ENCODE measurements at regions not wholly inside any gene's neighbourhood (a gene's known extent, or its start where the extent isn't known, plus 50 kb on each side); places are given as distances from the start of the nearest gene placed in this dataset.

DNA sequence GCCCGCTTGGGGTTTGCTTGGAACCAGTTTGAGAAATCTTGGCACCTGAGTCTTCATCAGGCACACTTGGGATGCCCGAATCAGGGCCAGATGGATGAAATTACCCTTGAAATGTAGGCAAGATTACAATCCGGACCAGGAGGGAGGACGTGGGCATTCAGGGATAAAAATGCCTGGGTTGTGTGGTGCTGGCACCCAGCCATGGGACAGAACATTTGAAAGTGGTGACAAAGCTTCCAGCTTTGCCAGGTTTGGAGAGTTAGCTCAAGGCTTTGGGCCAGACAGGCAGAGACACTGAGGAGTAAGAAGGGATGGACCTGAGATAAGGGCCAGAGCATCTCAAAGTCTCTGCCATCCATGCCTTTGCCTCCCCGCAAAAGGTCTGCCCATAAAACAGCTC lies 182.2 kb downstream of the TTC32 start:
- H3K4me3 ChIP-seq (ENCODE audit: low read depth, low read length) = no peak overlapping the region
- no peak for DNase-seq (ENCODE audit: low read depth)
- TF ChIP-seq, protein P1, sequence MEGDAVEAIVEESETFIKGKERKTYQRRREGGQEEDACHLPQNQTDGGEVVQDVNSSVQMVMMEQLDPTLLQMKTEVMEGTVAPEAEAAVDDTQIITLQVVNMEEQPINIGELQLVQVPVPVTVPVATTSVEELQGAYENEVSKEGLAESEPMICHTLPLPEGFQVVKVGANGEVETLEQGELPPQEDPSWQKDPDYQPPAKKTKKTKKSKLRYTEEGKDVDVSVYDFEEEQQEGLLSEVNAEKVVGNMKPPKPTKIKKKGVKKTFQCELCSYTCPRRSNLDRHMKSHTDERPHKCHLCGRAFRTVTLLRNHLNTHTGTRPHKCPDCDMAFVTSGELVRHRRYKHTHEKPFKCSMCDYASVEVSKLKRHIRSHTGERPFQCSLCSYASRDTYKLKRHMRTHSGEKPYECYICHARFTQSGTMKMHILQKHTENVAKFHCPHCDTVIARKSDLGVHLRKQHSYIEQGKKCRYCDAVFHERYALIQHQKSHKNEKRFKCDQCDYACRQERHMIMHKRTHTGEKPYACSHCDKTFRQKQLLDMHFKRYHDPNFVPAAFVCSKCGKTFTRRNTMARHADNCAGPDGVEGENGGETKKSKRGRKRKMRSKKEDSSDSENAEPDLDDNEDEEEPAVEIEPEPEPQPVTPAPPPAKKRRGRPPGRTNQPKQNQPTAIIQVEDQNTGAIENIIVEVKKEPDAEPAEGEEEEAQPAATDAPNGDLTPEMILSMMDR (conservative IDR thresholded peaks at IDR 0.05; ENCODE audit: low read depth, low read length) = no peak

DNA sequence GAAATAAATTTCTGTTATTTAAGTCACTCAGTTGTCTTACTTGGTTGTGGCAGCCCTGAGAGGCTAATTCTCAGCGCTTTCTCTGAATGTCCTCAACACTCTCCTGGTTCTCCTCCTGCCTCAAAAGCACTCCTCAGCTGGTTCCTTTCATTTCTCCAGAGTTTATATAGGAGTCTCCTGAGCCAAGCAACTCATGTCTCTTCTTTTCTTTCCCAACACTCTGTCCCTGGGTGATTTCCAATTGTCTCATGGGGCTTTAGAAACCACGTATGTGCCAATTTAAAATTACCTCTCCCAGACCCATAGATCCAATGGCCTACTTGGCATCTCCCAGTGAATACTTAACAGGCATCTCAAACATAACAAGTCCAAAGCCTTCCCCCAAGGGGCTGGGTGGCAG lies 184.3 kb downstream of the TTC32 start:
- TF ChIP-seq, protein P1 (conservative IDR thresholded peaks at IDR 0.05; ENCODE audit: low read depth, low read length) = no peak
- no peak for DNase-seq (ENCODE audit: low read depth)
- H3K4me3 ChIP-seq (ENCODE audit: low read depth, low read length) = no peak overlapping the region

DNA sequence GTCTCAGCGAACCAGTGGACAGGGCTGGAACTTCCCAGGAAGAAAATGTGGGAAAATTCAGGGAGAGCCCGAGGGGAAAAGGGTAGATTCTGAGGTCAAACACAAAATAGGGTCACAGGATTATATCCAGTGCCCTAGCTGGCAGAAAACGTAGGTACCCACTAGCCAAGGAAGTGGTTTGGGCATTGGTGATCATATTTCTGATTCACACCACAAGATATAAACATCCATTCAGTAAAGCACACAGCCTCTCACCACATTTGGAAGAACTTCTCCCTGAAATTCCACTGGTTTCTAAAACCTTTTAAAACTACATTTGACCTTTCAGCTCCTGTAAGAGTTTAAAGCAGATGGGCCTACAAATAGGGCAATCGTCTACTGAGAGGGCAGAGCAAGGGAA lies 186.9 kb downstream of the TTC32 start:
- TF ChIP-seq, protein P1 (conservative IDR thresholded peaks at IDR 0.05; ENCODE audit: low read depth, low read length) = no peak
- no peak overlapping the region for H3K4me3 ChIP-seq (ENCODE audit: low read depth, low read length)
- no peak for DNase-seq (ENCODE audit: low read depth)

DNA sequence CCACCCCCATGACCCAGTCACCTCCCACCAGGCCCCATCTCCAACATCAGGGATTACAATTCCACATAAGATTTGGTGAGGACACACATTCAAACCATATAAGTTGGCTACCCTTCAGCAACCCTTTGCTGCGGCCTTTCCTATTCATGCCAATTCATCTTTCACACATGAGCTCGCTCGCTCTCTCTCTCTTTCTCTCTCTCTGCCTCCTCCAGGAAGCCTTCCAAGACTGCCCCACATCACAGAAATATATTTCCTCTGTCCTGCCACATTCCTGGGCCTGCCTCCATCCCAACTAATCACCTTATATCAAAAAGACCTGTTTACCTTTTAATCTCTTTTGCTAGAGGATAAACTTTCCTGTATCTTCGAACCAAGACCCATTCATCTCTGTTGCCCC lies 188.9 kb downstream of the TTC32 start:
- no peak overlapping the region for H3K4me3 ChIP-seq (ENCODE audit: low read depth, low read length)
- TF ChIP-seq, protein P1 (conservative IDR thresholded peaks at IDR 0.05; ENCODE audit: low read depth, low read length) = no peak
- no peak for DNase-seq (ENCODE audit: low read depth)

DNA sequence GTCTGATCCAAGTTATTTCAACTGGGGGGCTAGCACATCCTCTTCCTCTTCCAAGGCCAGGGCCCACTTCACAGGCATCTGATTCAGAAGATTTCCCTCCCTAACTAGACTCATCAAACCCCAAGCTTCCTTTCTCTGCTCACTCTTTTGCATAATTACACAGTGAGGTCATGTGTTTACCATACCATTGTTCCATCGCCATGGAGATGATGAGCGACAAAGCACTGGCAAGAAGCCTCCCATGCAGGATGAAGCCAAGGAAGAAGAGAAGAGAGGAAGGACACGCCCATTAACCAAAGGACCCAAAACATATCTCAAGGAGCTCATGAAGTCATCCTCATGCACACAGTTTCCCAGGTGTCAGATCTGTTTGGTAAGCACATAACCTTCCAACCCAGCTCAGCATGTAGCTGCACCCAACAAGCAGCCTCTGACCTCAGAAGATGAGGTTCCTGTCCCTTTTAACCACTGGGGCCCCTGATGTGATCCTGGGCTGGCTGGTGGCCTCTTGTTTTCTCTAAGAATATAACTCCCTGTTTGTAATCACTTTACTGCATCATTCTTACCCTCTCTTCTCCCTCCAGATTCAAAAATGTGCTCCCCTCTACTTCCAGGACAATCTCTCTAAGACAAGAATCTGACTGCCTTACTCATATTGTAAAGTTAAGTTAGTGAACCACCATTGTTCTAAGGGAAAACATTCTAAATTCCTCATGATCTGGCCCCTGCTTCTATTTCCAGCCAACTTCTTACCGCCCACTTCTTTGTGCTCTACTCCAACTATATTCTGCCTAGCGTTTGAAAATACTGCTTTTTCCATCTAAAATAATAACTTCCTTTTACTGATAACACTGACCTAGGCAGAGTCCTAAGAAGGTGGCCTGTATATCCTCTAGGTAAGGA lies 190.1 kb downstream of the TTC32 start:
- TF ChIP-seq, protein P1 (conservative IDR thresholded peaks at IDR 0.05; ENCODE audit: low read depth, low read length) = no peak
- peak; percentile 96 for DNase-seq (ENCODE audit: low read depth)
- no peak overlapping the region for H3K4me3 ChIP-seq (ENCODE audit: low read depth, low read length)

DNA sequence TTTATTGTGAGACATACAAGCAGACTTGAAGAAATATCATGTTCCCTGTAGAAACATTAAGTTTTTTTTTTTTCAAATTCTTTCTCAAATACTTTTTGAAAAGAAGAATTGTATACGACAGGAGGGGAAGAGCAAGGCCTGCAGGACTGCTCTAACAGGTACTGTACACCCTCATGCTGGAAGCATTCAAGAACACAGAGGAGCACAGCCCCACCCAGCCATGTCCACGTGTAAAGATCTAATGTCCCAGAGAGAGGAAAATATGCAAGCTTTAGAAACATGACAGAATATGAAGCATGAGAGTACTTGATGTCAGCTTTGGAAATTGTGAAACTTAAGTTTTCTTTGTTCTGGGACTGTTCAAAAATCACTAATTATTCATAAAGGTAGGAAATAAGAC lies 191.6 kb downstream of the TTC32 start:
- DNase-seq (ENCODE audit: low read depth) = no peak
- TF ChIP-seq, protein P1 (conservative IDR thresholded peaks at IDR 0.05; ENCODE audit: low read depth, low read length) = no peak
- H3K4me3 ChIP-seq (ENCODE audit: low read depth, low read length) = no peak overlapping the region

DNA sequence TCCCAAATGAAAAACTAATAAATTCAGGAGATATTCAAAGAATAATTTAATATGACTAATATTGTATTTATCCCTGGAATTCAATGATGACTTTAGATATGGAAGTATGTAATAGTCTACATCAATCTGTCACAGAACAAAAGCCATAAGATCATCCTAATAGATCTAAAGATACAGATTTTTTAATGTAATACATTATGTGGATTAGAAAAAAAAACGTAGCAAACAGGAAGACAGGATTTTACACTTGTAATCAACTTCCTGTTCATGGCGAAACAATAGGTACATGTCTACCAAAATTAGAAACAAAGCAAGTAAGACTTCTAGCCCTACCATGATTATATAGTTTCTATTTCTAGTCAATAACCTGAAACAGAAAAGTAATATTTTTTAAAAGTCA lies 192.2 kb downstream of the TTC32 start:
- no peak overlapping the region for H3K4me3 ChIP-seq (ENCODE audit: low read depth, low read length)
- TF ChIP-seq, protein P1 (conservative IDR thresholded peaks at IDR 0.05; ENCODE audit: low read depth, low read length) = no peak
- no peak for DNase-seq (ENCODE audit: low read depth)

Measured in choroid plexus epithelial cell (primary cell).